GM21717 (cell line): ENCODE measurements at regions not wholly inside any gene's neighbourhood (a gene's known extent, or its start where the extent isn't known, plus 50 kb on each side); places are given as distances from the start of the nearest gene placed in this dataset.
"Not testable (repeated sequence)": the region's sequence is repeated elsewhere in the genome, so short reads cannot be mapped to it uniquely, and the experiment has no call there.

Source experiments
- ATAC-seq: cut with Tn5 transposase; IDR thresholded peaks from one replicate; pipeline ENCODE4 v1.9.1; 2021; ENCODE audit warnings: mild to moderate bottlenecking, moderate library complexity; ENCODE audit not compliant: unreplicated experiment

DNA sequence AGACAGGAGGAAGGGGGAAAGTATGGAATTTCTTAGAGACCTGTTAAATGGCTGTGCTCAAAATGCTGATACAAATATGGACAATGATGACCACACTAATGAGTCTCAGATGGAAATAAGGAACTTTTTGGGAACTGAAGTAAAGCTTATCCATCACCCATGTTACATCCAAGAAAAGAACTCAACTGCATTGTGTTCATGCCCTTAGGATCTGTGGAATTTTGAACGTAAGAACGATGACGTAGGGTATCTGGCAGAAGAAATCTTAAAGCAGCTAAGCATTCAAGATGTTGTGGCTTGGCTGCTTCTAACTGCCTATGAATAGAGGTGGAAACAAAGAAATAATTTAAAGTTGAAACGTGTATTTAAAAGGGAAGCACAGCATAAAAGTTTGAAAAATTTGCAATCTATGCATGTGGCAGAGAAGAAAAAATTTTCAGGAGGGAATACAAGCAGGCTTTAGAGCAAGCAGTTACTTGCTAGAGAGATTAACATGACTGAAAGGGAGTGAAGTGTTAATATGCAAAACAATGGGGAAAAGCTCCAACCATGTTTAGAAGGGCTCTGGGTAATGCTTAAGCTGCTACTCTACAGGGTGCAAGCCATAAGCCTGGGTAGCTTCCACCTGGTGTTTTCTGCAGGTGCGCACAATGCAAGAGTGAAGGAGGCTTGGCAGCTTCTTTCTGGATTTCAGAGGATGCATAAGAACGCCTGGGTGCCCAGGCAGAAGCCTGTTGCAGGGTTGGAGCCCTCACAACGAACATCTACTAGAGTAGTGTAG is 499.7 kb upstream of the SEMA3D start:
- ATAC-seq = no peak

DNA sequence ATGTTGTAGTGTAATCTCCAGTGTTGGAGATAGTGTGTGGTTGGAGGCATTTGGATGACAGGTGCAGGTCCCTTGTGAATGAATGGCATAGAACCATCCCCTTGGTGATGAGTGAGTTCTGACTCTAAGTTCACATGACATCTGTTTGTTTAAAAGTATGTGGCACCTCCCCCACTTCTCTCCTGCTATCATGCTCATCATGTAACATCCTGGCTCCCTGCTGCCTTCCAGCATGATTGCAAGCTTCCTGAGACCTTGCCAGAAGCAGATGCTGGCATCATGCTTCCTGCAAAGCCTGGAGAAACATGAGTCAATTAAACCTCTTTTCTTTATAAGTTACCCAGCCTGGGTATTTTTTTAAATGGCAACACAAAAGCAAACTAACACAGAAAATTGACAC is 499.0 kb upstream of the SEMA3D start:
- ATAC-seq = no peak

DNA sequence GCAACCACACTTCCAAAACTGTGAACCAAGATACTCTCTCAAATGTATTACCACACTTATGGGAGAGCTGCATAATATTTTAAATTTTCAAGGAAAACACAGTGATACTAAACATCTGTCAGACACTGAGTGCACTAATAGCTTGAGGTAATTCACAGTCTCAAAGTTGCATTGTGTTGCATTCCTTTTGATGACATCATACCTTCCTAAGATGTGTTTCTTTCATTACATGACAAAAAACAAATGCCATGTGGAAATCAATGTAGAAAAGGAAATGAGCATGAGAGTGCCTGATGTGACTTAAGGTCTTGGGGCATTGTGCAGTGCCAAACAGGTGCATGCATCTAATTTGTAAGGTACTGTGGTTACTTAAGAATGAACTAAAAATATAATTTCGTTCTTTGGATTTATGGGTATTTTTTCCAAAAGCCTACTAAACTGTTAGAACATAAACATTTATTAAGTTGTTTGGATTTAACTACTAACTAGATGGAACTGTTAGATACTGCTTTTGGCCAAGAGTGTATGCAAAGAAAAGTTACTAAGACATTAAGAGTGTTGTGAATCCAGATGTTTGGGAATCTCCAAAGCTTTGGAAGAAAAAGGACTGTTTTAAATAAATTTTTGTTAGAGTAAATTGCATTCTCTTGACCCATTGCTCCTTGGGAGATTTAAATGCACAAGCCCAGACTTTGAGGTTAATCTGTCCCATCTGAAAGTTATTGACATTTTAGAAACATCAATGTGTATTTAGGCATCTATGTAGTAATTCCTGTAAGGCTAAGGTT is 496.2 kb upstream of the SEMA3D start:
- ATAC-seq = no peak

DNA sequence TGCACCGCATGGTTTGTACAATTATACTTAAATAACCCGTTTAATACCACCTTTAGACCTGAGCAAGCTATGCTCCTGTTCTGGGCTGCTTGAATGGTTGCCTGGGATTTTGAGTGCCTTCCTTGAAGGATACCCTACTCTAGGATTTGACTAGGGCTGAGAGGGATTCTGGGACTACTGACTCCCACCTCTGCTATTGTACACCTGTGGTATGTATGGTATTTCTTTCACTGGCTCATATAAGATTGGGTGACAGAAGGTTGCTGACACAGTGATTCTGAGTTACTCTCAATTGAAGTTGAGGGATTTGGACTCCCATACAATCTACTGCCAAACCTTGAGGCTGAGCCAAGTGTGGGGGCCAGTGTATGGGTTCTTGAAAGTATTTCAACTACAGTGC is 494.4 kb upstream of the SEMA3D start:
- no peak for ATAC-seq

DNA sequence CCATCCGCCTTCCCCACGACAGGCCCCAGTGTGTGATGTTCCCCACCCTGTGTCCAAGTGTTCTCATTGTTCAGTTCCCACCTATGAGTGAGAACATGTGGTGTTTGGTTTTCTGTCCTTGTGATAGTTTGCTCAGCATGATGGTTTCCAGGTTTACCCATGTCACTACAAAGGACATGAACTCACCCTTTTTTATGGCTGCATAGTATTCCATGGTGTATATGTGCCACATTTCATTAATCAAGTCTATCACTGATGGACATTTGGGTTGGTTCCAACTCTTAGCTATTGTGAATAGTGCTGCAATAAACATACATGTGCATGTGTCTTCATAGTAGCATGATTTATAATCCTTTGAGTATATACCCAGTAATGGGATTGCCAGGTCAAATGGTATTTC is 488.2 kb upstream of the SEMA3D start:
- not testable (repeated sequence) for ATAC-seq

DNA sequence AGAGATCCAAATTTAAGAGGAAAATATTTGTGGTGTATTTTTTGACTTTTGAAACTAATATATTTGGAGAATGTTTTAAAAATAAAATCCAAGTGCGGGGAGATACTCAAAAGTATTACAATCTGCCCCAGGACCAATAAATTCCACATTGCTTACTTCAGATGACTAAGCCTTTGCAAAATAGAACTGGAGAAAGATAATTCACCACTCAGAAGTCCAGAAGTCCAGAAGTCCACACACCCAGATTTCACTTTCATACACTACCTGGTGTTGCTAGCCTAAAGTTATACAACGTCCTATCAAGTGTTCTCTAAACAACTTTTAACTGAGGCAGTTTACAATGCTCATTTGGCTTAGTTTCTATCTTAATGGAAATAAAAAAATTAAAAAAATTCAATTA is 487.0 kb upstream of the SEMA3D start:
- no peak for ATAC-seq

DNA sequence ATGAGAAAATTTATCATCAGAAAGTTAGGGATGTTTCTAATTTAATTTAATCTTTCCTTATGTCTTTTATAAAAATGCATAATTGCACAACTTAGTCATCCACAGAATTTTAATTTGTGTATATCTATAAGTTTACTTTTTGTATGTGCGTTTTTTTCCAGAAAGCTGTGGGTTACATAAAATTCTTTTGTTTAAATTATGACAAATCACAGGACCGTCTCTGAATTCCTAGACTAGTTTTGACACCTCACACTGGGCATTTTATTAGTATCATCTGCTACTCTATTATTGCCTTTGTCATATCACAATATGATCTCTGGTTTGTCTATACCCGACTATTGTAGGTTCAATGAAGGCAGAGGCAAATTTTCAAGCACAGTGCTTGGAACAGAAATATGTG is 482.4 kb upstream of the SEMA3D start:
- no peak for ATAC-seq

DNA sequence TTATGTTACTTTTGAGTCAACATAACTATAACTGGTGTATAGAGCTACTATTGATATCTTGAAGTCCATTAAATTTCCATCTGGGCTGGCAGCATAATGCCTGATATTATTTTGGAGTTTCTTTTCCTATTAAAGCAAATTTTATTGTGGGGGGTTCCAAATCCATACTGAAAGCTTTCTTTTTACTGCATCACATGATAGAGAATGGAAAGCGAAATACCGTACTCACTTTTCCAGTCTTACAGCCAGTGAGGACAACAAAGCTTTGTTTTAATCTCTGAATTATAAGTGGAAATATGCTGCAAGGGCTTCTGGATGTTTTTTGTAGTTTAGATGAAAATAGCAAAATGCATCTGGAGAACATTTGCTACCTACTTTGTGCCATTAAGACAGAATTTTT is 477.5 kb upstream of the SEMA3D start:
- no peak for ATAC-seq

DNA sequence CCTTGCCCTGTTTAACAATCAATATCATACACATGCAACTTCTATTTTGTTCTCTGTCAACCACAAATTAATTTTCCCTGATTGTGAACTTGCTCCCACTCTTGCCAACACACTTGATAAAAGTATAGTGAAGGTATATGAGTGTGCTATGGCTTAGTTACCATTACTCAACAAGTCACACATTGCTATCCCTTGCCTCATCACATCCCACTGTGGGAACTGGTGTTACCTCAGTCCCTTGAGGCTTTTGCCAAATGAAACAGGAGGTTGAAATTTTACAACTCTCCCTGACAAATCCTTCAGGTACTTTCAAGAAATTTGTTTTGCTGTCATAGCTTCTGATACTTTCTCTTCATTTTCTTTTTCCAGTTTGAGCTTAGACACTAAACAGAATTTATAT is 472.5 kb upstream of the SEMA3D start:
- no peak for ATAC-seq

DNA sequence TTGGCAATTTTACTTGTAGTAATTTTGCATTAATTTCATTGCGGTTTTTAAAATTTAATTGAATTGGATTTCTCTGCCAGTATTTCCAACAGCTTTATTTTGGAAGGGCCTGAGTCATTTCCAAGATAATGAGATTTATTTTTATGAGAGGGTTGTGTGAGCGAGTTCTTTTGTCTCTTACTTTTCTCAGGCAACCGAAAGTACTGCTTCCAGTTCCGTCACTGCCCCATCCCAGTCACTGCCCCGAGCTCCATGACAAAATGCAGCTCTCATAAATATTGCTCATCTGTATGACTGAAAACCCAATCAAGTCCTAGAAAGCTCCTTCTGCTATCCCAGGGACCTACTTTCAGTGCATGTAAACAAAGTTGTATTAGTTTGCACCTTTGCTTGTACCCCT is 468.4 kb upstream of the SEMA3D start:
- no peak for ATAC-seq

DNA sequence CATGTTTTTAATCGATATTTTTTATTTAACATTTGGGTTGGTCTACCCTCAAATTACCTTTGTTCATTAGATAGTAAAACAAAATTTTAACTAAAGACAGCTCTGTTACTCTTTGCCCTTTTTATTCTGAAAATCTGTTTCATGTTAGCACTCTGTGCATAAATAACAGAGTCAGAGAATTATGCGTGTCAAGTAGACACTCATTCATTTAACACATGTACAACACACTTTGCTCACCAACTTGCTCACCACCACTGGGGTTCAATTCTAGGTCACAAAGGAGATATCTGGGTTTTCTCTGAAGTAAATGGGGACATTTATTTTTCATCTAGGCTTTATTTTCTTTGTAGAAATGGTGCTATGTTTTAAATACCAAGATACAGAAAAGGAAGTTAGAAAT is 457.4 kb upstream of the SEMA3D start:
- no peak for ATAC-seq

DNA sequence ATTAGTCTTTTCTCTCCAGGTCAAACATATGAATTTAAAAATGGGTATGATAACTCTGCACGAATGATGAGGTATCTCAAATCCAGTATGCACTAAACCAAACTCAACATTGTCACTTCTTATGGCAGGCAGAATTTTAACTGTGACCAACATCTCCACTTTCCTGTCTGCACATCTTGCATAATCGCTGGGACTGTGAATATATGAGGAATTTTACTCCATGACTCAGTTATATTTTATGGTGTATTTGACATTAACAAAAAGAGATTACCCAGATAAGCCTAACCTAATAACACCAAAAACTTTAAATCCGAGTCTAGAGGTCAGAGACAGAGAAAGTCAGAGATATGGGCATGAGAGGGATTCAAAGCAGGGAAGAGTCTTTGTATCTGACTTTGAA is 454.5 kb upstream of the SEMA3D start:
- ATAC-seq = no peak

DNA sequence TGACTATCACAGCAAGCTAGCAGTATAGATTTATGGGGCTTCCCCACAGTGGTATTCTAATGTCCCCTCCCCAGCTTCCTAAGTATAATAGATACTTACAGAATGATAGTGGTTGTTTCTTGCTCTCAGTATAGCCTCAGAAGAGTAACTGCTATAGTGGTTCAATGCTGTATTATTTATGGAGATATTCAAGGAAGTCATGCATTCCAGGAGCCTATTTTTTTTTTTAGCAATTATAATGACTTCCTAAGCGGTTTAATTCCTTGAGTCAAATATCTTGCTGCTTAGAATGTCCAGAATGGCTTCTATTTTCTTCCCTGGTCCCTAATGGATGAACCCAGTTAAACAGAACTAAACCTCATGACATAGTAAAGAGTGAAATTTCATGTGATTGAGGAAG is 451.5 kb upstream of the SEMA3D start:
- no peak for ATAC-seq

DNA sequence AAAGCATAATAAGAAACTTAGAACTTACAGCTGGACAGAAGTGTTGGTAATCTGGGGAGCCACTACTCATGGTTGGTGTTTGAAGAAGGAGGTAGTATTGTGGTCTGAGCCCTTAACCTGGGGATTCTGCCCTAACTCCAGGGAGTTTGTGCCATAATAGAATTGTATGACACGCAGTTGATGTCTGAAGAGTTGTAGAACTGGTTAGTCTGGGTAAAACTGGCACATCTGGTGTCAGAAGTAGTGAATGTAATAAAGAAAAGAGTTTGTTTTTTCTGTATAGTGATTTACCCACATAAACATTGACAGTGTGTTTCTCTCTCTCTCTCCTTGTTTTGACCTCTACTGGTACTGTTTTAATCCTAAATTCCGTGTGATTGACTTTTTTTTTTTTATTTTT is 448.1 kb upstream of the SEMA3D start:
- no peak for ATAC-seq

DNA sequence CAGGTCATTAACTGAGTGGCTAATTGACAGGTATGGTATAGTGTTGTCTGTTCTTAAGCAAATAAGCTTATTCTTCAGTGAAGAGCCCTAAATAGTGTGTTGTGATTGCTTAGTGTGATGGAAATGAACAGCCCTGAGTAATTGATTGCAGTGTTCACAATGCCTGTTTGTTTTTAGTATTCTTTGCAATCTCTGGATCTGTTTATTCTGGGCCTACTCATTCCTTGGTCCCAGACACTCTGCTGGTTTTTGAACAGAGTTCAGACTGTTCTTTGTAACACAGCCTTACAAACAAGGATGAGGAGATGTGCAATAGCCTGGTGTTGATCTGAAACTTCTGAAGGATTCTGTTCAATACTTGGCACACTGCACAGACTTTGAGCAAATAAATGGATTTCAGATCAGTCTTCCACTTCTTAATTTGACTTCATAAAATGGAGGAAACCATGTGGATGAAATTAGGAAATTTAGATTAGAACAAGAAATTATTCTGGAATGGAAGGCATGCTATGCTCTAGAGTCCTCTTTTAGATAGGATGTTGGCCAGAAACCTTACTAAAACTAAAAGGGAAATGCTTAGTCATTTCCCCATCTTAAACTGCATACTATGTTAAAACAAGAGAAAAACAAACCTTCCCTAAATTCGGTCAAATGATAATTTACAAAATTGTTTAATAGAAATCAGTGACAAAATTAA is 444.2 kb upstream of the SEMA3D start:
- ATAC-seq = no peak

DNA sequence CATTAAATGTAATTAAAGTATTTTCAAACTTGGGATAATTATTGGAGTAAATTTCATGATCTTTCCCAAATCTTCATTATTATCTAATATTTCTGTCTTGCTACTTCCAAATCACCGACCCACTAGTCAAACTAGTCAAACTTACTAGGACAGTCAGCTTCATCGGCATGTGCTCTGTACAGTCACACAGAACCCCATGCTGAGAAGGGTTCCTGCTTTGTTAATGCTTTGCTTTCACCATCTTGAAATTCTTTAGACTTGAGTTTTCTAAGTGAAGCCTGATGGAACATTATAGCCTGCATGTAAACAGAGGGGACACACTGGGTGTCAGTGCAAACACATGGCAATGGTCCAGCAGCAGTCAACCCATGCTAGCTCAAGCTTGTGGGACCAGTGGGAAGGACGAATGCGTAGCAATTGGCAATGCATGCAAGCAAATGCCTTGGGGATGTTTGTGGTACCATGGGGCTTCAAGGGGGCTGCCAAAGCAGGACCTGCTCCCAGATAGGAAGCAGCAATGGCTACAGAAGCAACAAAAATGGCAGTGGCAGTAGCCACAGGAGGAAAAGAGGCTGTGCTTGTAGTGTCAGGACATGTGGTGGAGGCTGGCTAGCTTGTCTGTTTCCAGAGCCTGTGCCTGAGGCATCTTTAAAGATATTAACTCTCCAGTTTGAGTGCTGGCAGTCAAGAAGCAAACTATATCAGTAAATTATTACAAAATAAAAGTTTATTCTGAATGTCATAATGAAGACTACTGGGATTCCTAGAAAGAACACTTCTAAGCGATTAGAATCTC is 441.1 kb upstream of the SEMA3D start:
- ATAC-seq = no peak

DNA sequence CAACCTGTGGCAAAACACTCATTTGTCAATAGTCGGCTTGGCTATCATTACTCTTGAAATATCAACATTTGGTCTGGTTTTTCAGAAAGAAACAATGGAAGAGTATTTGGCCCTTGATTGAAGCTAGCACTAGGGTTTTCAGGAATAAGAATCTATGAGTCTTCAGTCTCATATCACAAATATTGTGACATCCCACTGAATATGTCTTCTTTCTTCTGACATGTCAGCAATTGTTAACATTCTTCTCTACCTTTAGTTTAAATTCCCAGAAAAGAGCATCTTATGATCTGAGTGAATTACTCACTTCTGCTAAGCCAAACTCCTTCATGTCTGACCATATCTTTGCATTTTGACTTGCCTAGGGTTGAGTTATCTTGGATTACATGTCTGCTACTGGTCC is 435.2 kb upstream of the SEMA3D start:
- ATAC-seq = no peak

DNA sequence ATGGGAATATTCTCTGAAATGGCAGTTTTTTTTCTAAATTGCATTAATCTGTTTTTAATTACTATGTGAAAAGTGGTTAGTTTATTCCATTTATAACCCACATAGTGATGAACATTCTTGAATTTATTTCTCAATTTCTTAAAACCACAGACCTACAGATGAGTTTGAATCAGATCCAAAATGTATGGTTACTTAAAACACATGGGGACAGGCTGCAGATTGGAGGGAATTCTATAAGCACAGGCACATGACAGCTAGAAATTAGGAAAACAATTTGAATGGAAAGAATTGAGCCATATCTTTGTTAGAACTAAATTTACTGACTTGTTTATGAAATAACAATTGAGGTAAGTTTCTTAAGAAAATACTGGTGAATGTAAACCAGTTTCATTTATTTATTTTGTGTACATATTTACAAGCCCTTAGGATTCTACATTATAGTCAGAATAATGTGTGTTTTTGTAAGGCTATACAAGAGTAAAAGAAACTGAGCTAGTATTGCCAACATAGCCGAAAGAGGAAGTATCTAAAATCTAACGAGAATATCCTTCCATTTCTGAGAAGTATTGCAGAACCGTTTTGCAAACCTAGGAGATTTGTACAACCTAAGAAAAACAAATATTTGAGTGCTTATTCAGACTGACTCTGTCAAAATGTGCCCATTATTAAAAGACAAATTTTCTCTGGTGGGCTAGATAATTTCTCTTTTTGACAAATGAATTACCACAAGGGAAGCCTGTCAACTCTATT is 434.3 kb upstream of the SEMA3D start:
- no peak for ATAC-seq

DNA sequence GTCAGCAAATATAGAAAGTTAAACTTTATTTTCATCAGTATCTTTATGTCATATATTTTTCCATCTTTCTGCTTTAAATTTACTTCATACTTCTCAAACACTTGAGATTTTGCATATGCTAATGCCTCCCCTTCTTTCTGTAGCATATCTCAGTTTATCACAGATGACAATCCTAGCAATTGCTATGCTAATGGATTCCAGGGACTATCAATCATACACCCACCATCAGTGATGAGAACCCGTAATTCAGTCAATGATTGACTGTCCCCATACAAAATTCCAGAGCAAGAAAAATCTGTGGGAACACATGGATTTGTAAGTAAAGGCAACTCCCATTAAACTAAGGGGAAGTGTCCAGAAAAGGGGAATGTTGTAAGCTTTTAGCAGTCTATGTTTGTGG is 432.4 kb upstream of the SEMA3D start:
- ATAC-seq = no peak

DNA sequence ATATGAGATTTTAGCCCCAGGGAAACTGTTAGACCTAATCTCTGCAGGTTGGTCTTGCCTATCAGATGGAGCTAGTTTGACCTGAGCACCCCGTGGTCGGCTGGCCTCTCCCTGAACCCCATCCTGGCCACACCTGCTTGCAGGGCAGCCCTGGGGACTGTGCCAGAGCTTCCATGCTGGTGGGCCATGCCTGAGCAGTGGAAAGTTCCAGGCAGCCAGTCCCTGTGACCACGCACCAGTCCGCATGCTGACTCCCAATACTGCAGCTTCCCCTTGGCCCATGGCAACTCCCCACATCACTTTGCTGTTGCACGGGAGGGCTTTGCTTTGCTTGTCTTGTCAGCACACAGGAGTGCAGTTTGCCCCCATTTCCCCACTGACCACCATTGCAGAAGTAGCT is 427.8 kb upstream of the SEMA3D start:
- ATAC-seq = no peak
